Right lobe of liver (tissue), 4 donors: ENCODE measurements at regions not wholly inside any gene's neighbourhood (a gene's known extent, or its start where the extent isn't known, plus 50 kb on each side); places are given as distances from the start of the nearest gene placed in this dataset.

Experiments used
- CTCF ChIP-seq, 4 donors: fragments of 200-600 bp in 3 of 4; fragments of 450-650 bp in 1 of 4; IDR thresholded peaks; one replicate each; pipeline versions ENCODE4 v1.5.1 to v1.8.0; 2016 to 2022; ENCODE audit warnings: antibody characterized with exemption in 4 of 4, mild to moderate bottlenecking in 2 of 4
- POLR2A ChIP-seq: fragments of 450-650 bp; IDR thresholded peaks from one replicate; pipeline ENCODE4 v1.6.1; 2017; ENCODE audit warnings: antibody characterized with exemption, mild to moderate bottlenecking
- donor health status: DM: no; HTN: no; CAD: no.
- donor health status: DM: no; HTN: no; CAD: no.
- donor health status: DM: no; HTN: yes; CAD: no.

- TF ChIP-seq CTCF (IDR thresholded peaks at IDR 0.05) (no peak), POLR2A (no peak)
Observed at GRCh38 chr14:26791117-26791806, 193.4 kb upstream of the NOVA1 start.
